Omental fat pad (tissue), 3 donors: ENCODE measurements at regions not wholly inside any gene's neighbourhood (a gene's known extent, or its start where the extent isn't known, plus 50 kb on each side); places are given as distances from the start of the nearest gene placed in this dataset.

Source experiments
- ATAC-seq: fragments of 150-250 bp; one replicate; pipeline ENCODE4 v1.9.1; 2016; ENCODE audit warnings: mild to moderate bottlenecking, moderate library complexity; ENCODE audit not compliant: low FRiP score
- DNase-seq: peaks from one replicate; pipeline ENCODE4 v3.0.0-alpha.2; 2019; ENCODE audit warnings: low spot score
- CTCF ChIP-seq, 3 donors: fragments of 450-650 bp; IDR thresholded peaks; one replicate each; pipeline ENCODE4 v1.5.1; 2016 to 2017; ENCODE audit warnings: antibody characterized with exemption in 3 of 3, mild to moderate bottlenecking in 3 of 3, moderate library complexity in 2 of 3

- TF ChIP-seq CTCF (IDR thresholded peaks at IDR 0.05) = no peak
- no peak for ATAC-seq
- DNase-seq = no peak
Observed at GRCh38 chr11:33646629-33647028, 54.0 kb downstream of the C11orf91 start.

GRCh38 chr11:33646168-33646567, 54.5 kb downstream of the C11orf91 start:
- no peak for ATAC-seq
- no peak for DNase-seq
- TF ChIP-seq CTCF (IDR thresholded peaks at IDR 0.05) = no peak

- TF ChIP-seq CTCF (IDR thresholded peaks at IDR 0.05) = no peak
- DNase-seq (no peak), ATAC-seq (no peak)
Observed at GRCh38 chr11:33645686-33646085, 54.9 kb downstream of the C11orf91 start.

GRCh38 chr11:33643167-33643824, 57.3 kb downstream of the C11orf91 start:
- no peak for TF ChIP-seq CTCF (IDR thresholded peaks at IDR 0.05)
- ATAC-seq (no peak), DNase-seq (no peak)

GRCh38 chr11:33642461-33643166, 58.0 kb downstream of the C11orf91 start:
- no peak for TF ChIP-seq CTCF (IDR thresholded peaks at IDR 0.05)
- DNase-seq (no peak), ATAC-seq (no peak)

- ATAC-seq (no peak), DNase-seq (no peak)
- TF ChIP-seq CTCF (IDR thresholded peaks at IDR 0.05) = no peak
Observed at GRCh38 chr11:33640730-33641371, 59.8 kb downstream of the C11orf91 start.
